DOHH2 (cell line): ENCODE measurements at regions not wholly inside any gene's neighbourhood (a gene's known extent, or its start where the extent isn't known, plus 50 kb on each side); places are given as distances from the start of the nearest gene placed in this dataset.

Experiments
- H3F3A ChIP-seq: fragments of 200-600 bp; sonication (generic), shearing (Covaris generic); 2 replicates; pipeline ENCODE4 v1.6.0; 2016; ENCODE audit warnings: antibody characterized with exemption, mild to moderate bottlenecking; ENCODE audit not compliant: control insufficient read depth, insufficient read depth
- H3K27ac ChIP-seq: fragments of 200-600 bp; sonication (generic); 2 replicates; pipeline ENCODE4 v1.5.1; 2014; ENCODE audit warnings: low read depth, mild to moderate bottlenecking, low read length, moderate library complexity
- H3K27me3 ChIP-seq: fragments of 200-600 bp; sonication (generic); 2 replicates; pipeline ENCODE4 v1.6.1; 2014; ENCODE audit warnings: mild to moderate bottlenecking, low read length, mixed read lengths; ENCODE audit not compliant: control insufficient read depth
- H3K36me3 ChIP-seq: fragments of 200-600 bp; sonication (generic); 2 replicates; pipeline ENCODE4 v1.6.1; 2014; ENCODE audit warnings: mild to moderate bottlenecking, low read length, moderate library complexity, mixed read lengths; ENCODE audit not compliant: control insufficient read depth
- H3K4me1 ChIP-seq: fragments of 200-600 bp; sonication (generic); 2 replicates; pipeline ENCODE4 v1.6.1; 2014; ENCODE audit warnings: mild to moderate bottlenecking, low read length, mixed read lengths; ENCODE audit not compliant: control insufficient read depth
- H3K4me2 ChIP-seq: fragments of 200-600 bp; sonication (generic); 2 replicates; pipeline ENCODE4 v1.6.0; 2014; ENCODE audit warnings: mild to moderate bottlenecking, low read length, moderate library complexity
- H3K4me3 ChIP-seq: fragments of 200-600 bp; sonication (generic); 2 replicates; pipeline ENCODE4 v1.5.1; 2014; ENCODE audit warnings: mild to moderate bottlenecking, low read length, mixed read lengths
- H3K79me2 ChIP-seq: fragments of 200-600 bp; sonication (generic); 2 replicates; pipeline ENCODE4 v1.6.1; 2014; ENCODE audit warnings: mild to moderate bottlenecking, low read length, mixed read lengths; ENCODE audit not compliant: control insufficient read depth
- H3K9me2 ChIP-seq: fragments of 200-600 bp; sonication (generic); replicated peaks from 2 replicates; pipeline ENCODE4 v1.6.1; 2014; ENCODE audit warnings: mild to moderate bottlenecking, low read length, mixed read lengths; ENCODE audit not compliant: control insufficient read depth
- H3K9me3 ChIP-seq: fragments of 200-600 bp; sonication (generic); 2 replicates; pipeline ENCODE4 v1.6.1; 2014; ENCODE audit warnings: antibody characterized with exemption, low read length, mixed read lengths; ENCODE audit not compliant: control insufficient read depth, insufficient read depth
- H4K20me1 ChIP-seq: fragments of 200-600 bp; sonication (generic); 2 replicates; pipeline ENCODE4 v1.6.0; 2014; ENCODE audit warnings: low read depth, mild to moderate bottlenecking, antibody characterized with exemption, low read length, moderate library complexity; ENCODE audit not compliant: control insufficient read depth, insufficient read depth
- EZH2phosphoT487 ChIP-seq: fragments of 200-600 bp; sonication (generic); IDR thresholded peaks from 2 replicates; pipeline ENCODE4 v1.6.1; 2017; ENCODE audit warnings: borderline replicate concordance, mild to moderate bottlenecking, antibody characterized with exemption, low read length, moderate library complexity, mixed read lengths
- TF ChIP-seq, protein P1 (sequence below): fragments of 200-600 bp; sonication (generic); IDR thresholded peaks from one replicate; pipeline ENCODE4 v1.5.1; 2014; ENCODE audit warnings: antibody characterized with exemption, mild to moderate bottlenecking, low read depth, low read length; ENCODE audit not compliant: poor library complexity, severe bottlenecking

DNA sequence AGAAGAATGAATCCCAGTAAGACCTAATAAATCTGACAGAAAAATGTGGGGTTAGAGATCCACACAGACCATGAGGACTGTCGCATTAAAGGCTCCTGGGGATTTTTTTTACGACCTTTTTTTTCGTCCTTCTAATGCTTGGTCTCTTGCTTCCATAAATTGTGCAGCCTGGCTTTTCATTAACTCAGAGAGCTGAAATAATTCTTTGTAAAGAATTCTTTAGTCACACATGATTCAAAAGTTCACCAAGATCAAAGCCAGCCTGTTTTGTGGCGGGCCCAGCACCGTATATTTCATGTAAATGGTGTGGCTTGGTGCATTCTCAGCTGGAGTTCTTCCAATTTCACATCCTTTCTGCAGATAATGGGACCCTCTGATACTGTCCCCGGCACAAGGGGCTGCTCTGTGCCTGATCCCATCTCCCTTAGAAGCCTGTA is 206.6 kb upstream of the BMPER start:
- Histone ChIP-seq H4K20me1 (no peaks in the 10 kb centered on the region), H3F3A (no peaks in the 10 kb centered on the region), H3K79me2 (no peaks in the 10 kb centered on the region), H3K36me3 (no peaks in the 10 kb centered on the region), H3K4me3 (no peak overlapping the region), H3K4me1 (no peaks in the 10 kb centered on the region), H3K4me2 (no peak overlapping the region), H3K9me3 (peaks cover 17% of the 10 kb centered on the region; the same call in 1 of the 2 replicates), H3K27ac (no peak overlapping the region), H3K27me3 (no peaks in the 10 kb centered on the region), H3K9me2 (no peaks in the 10 kb centered on the region)
- TF ChIP-seq, protein P1, sequence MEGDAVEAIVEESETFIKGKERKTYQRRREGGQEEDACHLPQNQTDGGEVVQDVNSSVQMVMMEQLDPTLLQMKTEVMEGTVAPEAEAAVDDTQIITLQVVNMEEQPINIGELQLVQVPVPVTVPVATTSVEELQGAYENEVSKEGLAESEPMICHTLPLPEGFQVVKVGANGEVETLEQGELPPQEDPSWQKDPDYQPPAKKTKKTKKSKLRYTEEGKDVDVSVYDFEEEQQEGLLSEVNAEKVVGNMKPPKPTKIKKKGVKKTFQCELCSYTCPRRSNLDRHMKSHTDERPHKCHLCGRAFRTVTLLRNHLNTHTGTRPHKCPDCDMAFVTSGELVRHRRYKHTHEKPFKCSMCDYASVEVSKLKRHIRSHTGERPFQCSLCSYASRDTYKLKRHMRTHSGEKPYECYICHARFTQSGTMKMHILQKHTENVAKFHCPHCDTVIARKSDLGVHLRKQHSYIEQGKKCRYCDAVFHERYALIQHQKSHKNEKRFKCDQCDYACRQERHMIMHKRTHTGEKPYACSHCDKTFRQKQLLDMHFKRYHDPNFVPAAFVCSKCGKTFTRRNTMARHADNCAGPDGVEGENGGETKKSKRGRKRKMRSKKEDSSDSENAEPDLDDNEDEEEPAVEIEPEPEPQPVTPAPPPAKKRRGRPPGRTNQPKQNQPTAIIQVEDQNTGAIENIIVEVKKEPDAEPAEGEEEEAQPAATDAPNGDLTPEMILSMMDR, result no peak
- TF ChIP-seq EZH2phosphoT487, result no peak

- no peak overlapping the region for H3K4me2 ChIP-seq
- TF ChIP-seq, protein P1, result no peak
- TF ChIP-seq EZH2phosphoT487, result no peak
- no peaks in the 10 kb centered on the region for H3K4me1 ChIP-seq
These were observed 205.1 kb upstream of the BMPER start for GRCh38 chr7:33700001-33700899.

GRCh38 chr7:33701189-33701740 is 204.1 kb upstream of the BMPER start:
- no peak overlapping the region for H3K27ac ChIP-seq
- H3K4me1 ChIP-seq, result no peaks in the 10 kb centered on the region
- no peak for TF ChIP-seq EZH2phosphoT487
- TF ChIP-seq, protein P1, result no peak
- H3K4me2 ChIP-seq, result no peak overlapping the region
- H3K4me3 ChIP-seq, result no peak overlapping the region
- H3K9me2 ChIP-seq, result no peaks in the 10 kb centered on the region
- H3F3A ChIP-seq, result no peaks in the 10 kb centered on the region
- peaks cover 17% of the 10 kb centered on the region; the same call in 1 of the 2 replicates for H3K9me3 ChIP-seq
- no peaks in the 10 kb centered on the region for H3K27me3 ChIP-seq
- no peaks in the 10 kb centered on the region for H3K36me3 ChIP-seq
- no peaks in the 10 kb centered on the region for H3K79me2 ChIP-seq
- no peaks in the 10 kb centered on the region for H4K20me1 ChIP-seq

More at GRCh38 chr7:33700001-33700899, 205.1 kb upstream of the BMPER start:
- Histone ChIP-seq H3K27me3 (no peaks in the 10 kb centered on the region), H3K9me3 (peaks cover 17% of the 10 kb centered on the region; the same call in 1 of the 2 replicates), H3F3A (no peaks in the 10 kb centered on the region), H4K20me1 (no peaks in the 10 kb centered on the region), H3K36me3 (no peaks in the 10 kb centered on the region), H3K9me2 (no peaks in the 10 kb centered on the region), H3K79me2 (no peaks in the 10 kb centered on the region), H3K4me3 (no peak overlapping the region), H3K27ac (no peak overlapping the region)
